DND-41 (cell line): ENCODE measurements at regions not wholly inside any gene's neighbourhood (a gene's known extent, or its start where the extent isn't known, plus 50 kb on each side); places are given as distances from the start of the nearest gene placed in this dataset.

Experiments
- ATAC-seq: fragments of 200-7000 bp; cut with Tn5 transposase; 3 replicates; pipeline ENCODE4 v1.9.1; 2021; ENCODE audit warnings: low read depth; ENCODE audit not compliant: insufficient read depth
- DNase-seq: peaks from one replicate; pipeline ENCODE4 v3.0.0-alpha.2; 2020
- H2AFZ ChIP-seq: 2 replicates; pipeline ENCODE4 v1.6.0; 2012; ENCODE audit warnings: low read depth, low read length
- H3K27ac ChIP-seq: 2 replicates; pipeline ENCODE4 v1.5.1; 2012; ENCODE audit warnings: low read length, inconsistent platforms
- H3K27me3 ChIP-seq: fragments of 200-600 bp; sonication (generic); 2 replicates; pipeline ENCODE4 v1.6.0; 2012; ENCODE audit warnings: low read length, mild to moderate bottlenecking, inconsistent platforms; ENCODE audit not compliant: insufficient read depth, poor library complexity
- H3K36me3 ChIP-seq: 2 replicates; pipeline ENCODE4 v1.5.1; 2012; ENCODE audit warnings: low read length, inconsistent platforms; ENCODE audit not compliant: insufficient read depth
- H3K4me1 ChIP-seq: 2 replicates; pipeline ENCODE4 v1.5.1; 2012; ENCODE audit warnings: mild to moderate bottlenecking, low read length; ENCODE audit not compliant: insufficient read depth
- H3K4me2 ChIP-seq: 2 replicates; pipeline ENCODE4 v1.6.0; 2012; ENCODE audit warnings: mild to moderate bottlenecking, moderate library complexity, low read length, inconsistent platforms; ENCODE audit not compliant: insufficient read depth
- H3K4me3 ChIP-seq, 2 experiments: fragments of 200-600 bp in 1 of 2; shearing (Covaris generic) in 1 of 2; 2 replicates each; pipeline ENCODE4 v1.5.1; 2012 to 2016; ENCODE audit warnings: inconsistent platforms in 2 of 2, low read length in 2 of 2, mild to moderate bottlenecking in 2 of 2, low read depth in 1 of 2, moderate library complexity in 1 of 2
- H3K79me2 ChIP-seq: 2 replicates; pipeline ENCODE4 v1.6.0; 2012; ENCODE audit warnings: low read length, inconsistent platforms; ENCODE audit not compliant: insufficient read depth
- H3K9ac ChIP-seq: 2 replicates; pipeline ENCODE4 v1.6.0; 2012; ENCODE audit warnings: low read depth, mild to moderate bottlenecking, inconsistent platforms, low read length, moderate library complexity
- H3K9me3 ChIP-seq: 2 replicates; pipeline ENCODE4 v1.5.1; 2012; ENCODE audit warnings: low read length, moderate library complexity, mild to moderate bottlenecking, inconsistent platforms; ENCODE audit not compliant: insufficient read depth, severe bottlenecking
- H4K20me1 ChIP-seq: 2 replicates; pipeline ENCODE4 v1.6.0; 2012; ENCODE audit warnings: low read length; ENCODE audit not compliant: insufficient read depth
- CTCF ChIP-seq: IDR thresholded peaks from 2 replicates; pipeline ENCODE4 v1.5.1; 2012; ENCODE audit warnings: borderline replicate concordance, low read length, moderate library complexity, mild to moderate bottlenecking; ENCODE audit not compliant: poor library complexity, severe bottlenecking; ENCODE audit errors: extremely low read depth
- EZH2 ChIP-seq: IDR thresholded peaks from 3 replicates; pipeline ENCODE4 v1.6.1; 2012; ENCODE audit warnings: borderline replicate concordance, low read depth, mild to moderate bottlenecking, moderate library complexity, low read length, inconsistent platforms; ENCODE audit not compliant: severe bottlenecking

- no peak overlapping the region for H3K4me3 ChIP-seq
- DNase-seq (no peak), ATAC-seq (no peak)
- H3K4me2 ChIP-seq = no peak overlapping the region
- no peaks in the 10 kb centered on the region for H3K79me2 ChIP-seq
- H3K4me1 ChIP-seq = no peaks in the 10 kb centered on the region
- no peak overlapping the region for H2AFZ ChIP-seq
- TF ChIP-seq CTCF (no peak), EZH2 (no peak)
- no peak overlapping the region for H3K27ac ChIP-seq
- H4K20me1 ChIP-seq = peaks cover 11% of the 10 kb centered on the region
- no peaks in the 10 kb centered on the region for H3K9me3 ChIP-seq
- H3K36me3 ChIP-seq = no peaks in the 10 kb centered on the region
- H3K27me3 ChIP-seq = peaks cover 6% of the 10 kb centered on the region
- H3K9ac ChIP-seq = no peak overlapping the region
Measured at GRCh38 chr20:62563561-62563960, 78.7 kb upstream of the SLCO4A1 start.

GRCh38 chr20:62564456-62565245 is 77.7 kb upstream of the SLCO4A1 start:
- no peaks in the 10 kb centered on the region for H3K79me2 ChIP-seq
- DNase-seq = no peak
- H3K4me1 ChIP-seq = no peaks in the 10 kb centered on the region
- no peak overlapping the region for H3K4me3 ChIP-seq
- H3K36me3 ChIP-seq = no peaks in the 10 kb centered on the region
- H3K9ac ChIP-seq = no peak overlapping the region
- no peak for ATAC-seq
- no peak overlapping the region for H3K4me2 ChIP-seq
- peaks cover 6% of the 10 kb centered on the region for H3K27me3 ChIP-seq
- no peak overlapping the region for H3K27ac ChIP-seq
- TF ChIP-seq EZH2 (no peak), CTCF (no peak)
- H4K20me1 ChIP-seq = peaks cover 11% of the 10 kb centered on the region
- H3K9me3 ChIP-seq = no peaks in the 10 kb centered on the region
- no peak overlapping the region for H2AFZ ChIP-seq

- Histone ChIP-seq H3K4me3 (no peak overlapping the region), H3K4me2 (no peak overlapping the region), H3K79me2 (no peaks in the 10 kb centered on the region), H3K27me3 (peaks cover 6% of the 10 kb centered on the region), H4K20me1 (peaks cover 11% of the 10 kb centered on the region), H3K4me1 (no peaks in the 10 kb centered on the region), H2AFZ (no peak overlapping the region), H3K9ac (no peak overlapping the region), H3K9me3 (no peaks in the 10 kb centered on the region), H3K27ac (no peak overlapping the region), H3K36me3 (no peaks in the 10 kb centered on the region)
- no peak for TF ChIP-seq CTCF
- TF ChIP-seq EZH2 = no peak
- DNase-seq (no peak), ATAC-seq (no peak)
Measured at GRCh38 chr20:62566266-62566665, 76.0 kb upstream of the SLCO4A1 start.

- DNase-seq (no peak), ATAC-seq (no peak)
- H4K20me1 ChIP-seq = peaks cover 9% of the 10 kb centered on the region
- H3K27ac ChIP-seq = no peak overlapping the region
- H3K4me3 ChIP-seq = no peak overlapping the region
- H3K4me2 ChIP-seq = no peak overlapping the region
- H3K27me3 ChIP-seq = peaks cover 4% of the 10 kb centered on the region
- H3K9ac ChIP-seq = no peak overlapping the region
- H3K79me2 ChIP-seq = no peaks in the 10 kb centered on the region
- no peak overlapping the region for H2AFZ ChIP-seq
- no peaks in the 10 kb centered on the region for H3K36me3 ChIP-seq
- no peaks in the 10 kb centered on the region for H3K9me3 ChIP-seq
- TF ChIP-seq CTCF (no peak), EZH2 (no peak)
- peaks cover 2% of the 10 kb centered on the region; the same call in 1 of the 2 replicates for H3K4me1 ChIP-seq
Measured at GRCh38 chr20:62566771-62567170, 75.5 kb upstream of the SLCO4A1 start.
